Mesenchymal stem cell (in vitro differentiated cells and primary cell): ENCODE measurements at regions not wholly inside any gene's neighbourhood (a gene's known extent, or its start where the extent isn't known, plus 50 kb on each side); places are given as distances from the start of the nearest gene placed in this dataset.

ENCODE experiments used
- DNase-seq: peaks from one replicate; pipeline ENCODE4 v3.0.0-alpha.2; 2013
- H2AFZ ChIP-seq: one replicate; pipeline ENCODE4 v1.6.1; 2013; ENCODE audit warnings: low read depth, mild to moderate bottlenecking, control low read depth, inconsistent platforms, low read length, moderate library complexity
- H2AK5ac ChIP-seq: 2 replicates; pipeline ENCODE4 v1.6.1; 2013; ENCODE audit warnings: low read length, moderate library complexity, mild to moderate bottlenecking, inconsistent platforms; ENCODE audit not compliant: severe bottlenecking
- H2BK120ac ChIP-seq: one replicate; pipeline ENCODE4 v1.6.1; 2013; ENCODE audit warnings: low read depth, mild to moderate bottlenecking, inconsistent platforms, low read length, moderate library complexity
- H2BK12ac ChIP-seq, 2 experiments: one replicate each; pipeline ENCODE4 v1.6.1; 2013; ENCODE audit warnings: inconsistent platforms in 2 of 2, low read length in 2 of 2, mild to moderate bottlenecking in 2 of 2, moderate library complexity in 2 of 2, control low read depth in 1 of 2
- H2BK15ac ChIP-seq: one replicate; pipeline ENCODE4 v1.6.1; 2013; ENCODE audit warnings: mild to moderate bottlenecking, low read depth, inconsistent platforms; ENCODE audit not compliant: poor library complexity, severe bottlenecking
- H2BK5ac ChIP-seq: 2 replicates; pipeline ENCODE4 v1.6.1; 2013; ENCODE audit warnings: low read depth, mild to moderate bottlenecking, low read length, control low read depth, inconsistent platforms; ENCODE audit not compliant: poor library complexity, severe bottlenecking
- H3K14ac ChIP-seq, 2 experiments: one replicate each; pipeline ENCODE4 v1.6.1; 2013; ENCODE audit warnings: inconsistent platforms in 2 of 2, low read length in 2 of 2, control low read depth in 1 of 2, mild to moderate bottlenecking in 1 of 2, moderate library complexity in 1 of 2
- H3K18ac ChIP-seq, 2 experiments: one replicate each; pipeline ENCODE4 v1.6.1; 2013; ENCODE audit warnings: inconsistent platforms in 2 of 2, low read length in 2 of 2, control low read depth in 1 of 2, low read depth in 1 of 2, mild to moderate bottlenecking in 1 of 2
- H3K23ac ChIP-seq, 2 experiments: one replicate each; pipeline ENCODE4 v1.6.1; 2013; ENCODE audit warnings: inconsistent platforms in 2 of 2, low read length in 2 of 2, mild to moderate bottlenecking in 2 of 2, moderate library complexity in 2 of 2, control low read depth in 1 of 2
- H3K27ac ChIP-seq: 2 replicates; pipeline ENCODE4 v1.5.1; 2013; ENCODE audit warnings: mild to moderate bottlenecking, moderate library complexity, low read length, control low read depth, inconsistent platforms; ENCODE audit not compliant: poor library complexity, severe bottlenecking
- H3K27me3 ChIP-seq, 2 experiments: 2 replicates each; pipeline versions ENCODE4 v1.6.1 to v1.7.0; 2013; ENCODE audit warnings: low read length in 2 of 2, mild to moderate bottlenecking in 2 of 2, moderate library complexity in 2 of 2, control low read depth in 1 of 2, inconsistent platforms in 1 of 2; ENCODE audit not compliant: control insufficient read depth in 1 of 2, insufficient read depth in 1 of 2
- H3K36me3 ChIP-seq, 2 experiments: 2 replicates each; pipeline versions ENCODE4 v1.6.1 to v1.7.0; 2013; ENCODE audit warnings: low read length in 2 of 2, control low read depth in 1 of 2, inconsistent platforms in 1 of 2, low read depth in 1 of 2, mild to moderate bottlenecking in 1 of 2; ENCODE audit not compliant: insufficient read depth in 2 of 2, control insufficient read depth in 1 of 2
- H3K4ac ChIP-seq, 2 experiments: one replicate each; pipeline ENCODE4 v1.6.1; 2013; ENCODE audit warnings: inconsistent platforms in 2 of 2, low read length in 2 of 2, mild to moderate bottlenecking in 2 of 2, moderate library complexity in 2 of 2, control low read depth in 1 of 2, low read depth in 1 of 2
- H3K4me1 ChIP-seq: 2 replicates; pipeline ENCODE4 v1.6.1; 2013; ENCODE audit warnings: low read depth, low read length, control low read depth; ENCODE audit not compliant: control insufficient read depth, insufficient read depth
- H3K4me2 ChIP-seq: 2 replicates; pipeline ENCODE4 v1.6.1; 2013; ENCODE audit warnings: low read length, mild to moderate bottlenecking, inconsistent platforms; ENCODE audit not compliant: poor library complexity, severe bottlenecking
- H3K4me3 ChIP-seq, 2 experiments: 2 replicates each; pipeline versions ENCODE4 v1.5.1 to v1.7.0; 2013; ENCODE audit warnings: low read length in 2 of 2, mild to moderate bottlenecking in 2 of 2, control low read depth in 1 of 2, low read depth in 1 of 2; ENCODE audit not compliant: insufficient read depth in 1 of 2
- H3K79me1 ChIP-seq: replicated peaks from 2 replicates; pipeline ENCODE4 v1.6.1; 2013; ENCODE audit warnings: mild to moderate bottlenecking, control low read depth, low read length, inconsistent platforms; ENCODE audit not compliant: poor library complexity, severe bottlenecking
- H3K9ac ChIP-seq: 2 replicates; pipeline ENCODE4 v1.7.0; 2013; ENCODE audit warnings: mild to moderate bottlenecking, low read length, moderate library complexity
- H3K9me3 ChIP-seq: 2 replicates; pipeline ENCODE4 v1.7.0; 2013; ENCODE audit warnings: mild to moderate bottlenecking, low read length; ENCODE audit not compliant: control insufficient read depth
- H4K8ac ChIP-seq: one replicate; pipeline ENCODE4 v1.6.1; 2013; ENCODE audit warnings: inconsistent platforms, mild to moderate bottlenecking, low read length, moderate library complexity
- H4K91ac ChIP-seq: one replicate; pipeline ENCODE4 v1.6.1; 2013; ENCODE audit warnings: mild to moderate bottlenecking, low read length, inconsistent platforms
- WGBS: methylation state at CpG from one replicate; pipeline ENCODE4 v1.1.7; 2013; ENCODE audit warnings: mixed read lengths; 5-methylcytosine and 5-hydroxymethylcytosine counted together

- DNase-seq: no peak
- peak overlapping the region in 1 of 2 experiments; percentile 35 for H3K18ac ChIP-seq
- no peaks in the 10 kb centered on the region for H3K27me3 ChIP-seq
- no peak overlapping the region for H3K4ac ChIP-seq
- 27% methylated on average over 6 of the region's 6 CpGs for WGBS
- no peak overlapping the region for H4K91ac ChIP-seq
- H2AK5ac ChIP-seq: no peak overlapping the region
- H2BK120ac ChIP-seq: no peak overlapping the region
- no peak overlapping the region for H3K4me2 ChIP-seq
- H3K9me3 ChIP-seq: no peaks in the 10 kb centered on the region
- H3K36me3 ChIP-seq: peaks cover 0 to 15% of the 10 kb centered on the region in 2 experiments
- H2BK15ac ChIP-seq: no peak overlapping the region
- peak overlapping the region; percentile 66 for H3K27ac ChIP-seq
- H3K23ac ChIP-seq: no peak overlapping the region
- no peak overlapping the region for H4K8ac ChIP-seq
- peaks cover 3% of the 10 kb centered on the region for H3K79me1 ChIP-seq
- no peak overlapping the region for H2BK12ac ChIP-seq
- H3K4me3 ChIP-seq: peak overlapping the region in 1 of 2 experiments; percentile 82
- no peak overlapping the region for H3K14ac ChIP-seq
- H2BK5ac ChIP-seq: no peak overlapping the region
- H2AFZ ChIP-seq: no peak overlapping the region
- peaks cover 8% of the 10 kb centered on the region for H3K4me1 ChIP-seq
- H3K9ac ChIP-seq: peak overlapping the region; percentile 89
These were observed 102.5 kb upstream of the BEND6 start for GRCh38 chr6:56852260-56853010.

DNA sequence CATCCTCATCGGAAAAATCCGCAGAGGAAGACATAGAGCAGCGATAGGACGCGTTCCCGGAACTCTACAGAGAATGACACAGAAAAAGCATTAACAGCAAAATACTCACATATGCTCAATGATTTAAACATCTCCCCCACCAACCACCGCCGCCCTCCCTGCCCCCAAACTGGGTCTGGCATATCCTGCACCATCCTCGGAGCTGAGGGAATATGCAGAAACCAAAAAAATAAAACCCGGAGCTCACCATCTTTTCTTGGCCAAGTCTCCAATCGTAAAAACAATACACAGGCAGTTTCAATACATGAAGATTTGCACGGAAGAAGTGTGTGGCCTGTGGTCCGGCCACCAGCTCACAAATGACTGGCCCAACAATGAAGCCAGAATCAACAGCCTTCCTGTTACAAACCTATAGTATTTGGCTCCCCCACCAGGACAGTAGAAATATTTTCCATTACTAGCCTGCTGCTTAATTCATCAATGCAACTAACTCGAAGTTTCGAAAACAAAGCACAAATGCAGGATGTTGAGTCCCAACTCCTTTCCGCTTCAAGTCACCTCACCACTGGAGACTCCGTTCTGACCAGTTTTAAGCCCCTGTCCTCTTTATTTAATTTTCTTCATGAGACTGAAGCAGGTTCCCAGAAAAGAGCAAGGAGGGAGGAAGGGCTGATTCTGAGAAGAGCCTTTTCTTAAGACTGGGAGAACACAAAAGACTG, 103.2 kb upstream of the BEND6 start:
- peak; percentile 94 for DNase-seq
- Histone ChIP-seq H2AK5ac (no peak overlapping the region), H2BK120ac (peak overlapping the region; percentile 57), H3K9ac (peak overlapping the region; percentile 89), H3K4me3 (peak overlapping the region; percentile 63 to 82), H2BK12ac (no peak overlapping the region), H2BK5ac (no peak overlapping the region), H3K4me2 (peak overlapping the region; percentile 63), H3K23ac (no peak overlapping the region), H3K9me3 (no peaks in the 10 kb centered on the region), H3K4me1 (peaks cover 8% of the 10 kb centered on the region), H3K4ac (no peak overlapping the region), H2BK15ac (peak overlapping the region; percentile 65), H3K18ac (peak overlapping the region in 1 of 2 experiments; percentile 50), H3K36me3 (peaks cover 4 to 17% of the 10 kb centered on the region in 2 experiments), H3K27me3 (no peaks in the 10 kb centered on the region), H3K79me1 (peaks cover 2% of the 10 kb centered on the region), H3K14ac (no peak overlapping the region), H2AFZ (no peak overlapping the region), H3K27ac (peak overlapping the region; percentile 66), H4K91ac (peak overlapping the region; percentile 4), H4K8ac (no peak overlapping the region)
- under 1% methylated on average over 15 of the region's 17 CpGs for WGBS

DNA sequence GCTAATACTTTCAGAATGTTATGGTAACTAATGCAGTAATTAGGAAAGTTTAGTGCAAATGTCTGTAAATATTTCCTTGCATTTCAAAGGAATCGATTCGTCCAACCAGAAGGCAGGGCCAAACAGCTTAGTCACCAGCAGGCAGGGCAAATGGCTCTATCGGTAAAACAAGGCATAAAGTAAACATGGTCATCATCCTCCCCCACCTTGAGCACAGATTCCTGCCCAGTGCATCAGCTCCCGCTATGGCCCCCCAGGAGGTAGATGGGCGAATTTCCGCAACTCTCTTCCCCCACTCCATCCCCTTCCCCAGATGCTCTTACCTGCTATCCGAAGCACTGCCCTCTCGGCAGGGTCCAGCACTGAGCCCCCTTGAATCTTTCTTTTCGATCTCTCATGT, 103.8 kb upstream of the BEND6 start:
- Histone ChIP-seq H4K91ac (peak overlapping the region; percentile 4), H3K9me3 (no peaks in the 10 kb centered on the region), H3K36me3 (peaks cover 6 to 19% of the 10 kb centered on the region in 2 experiments), H2AFZ (no peak overlapping the region), H3K27ac (peak overlapping the region; percentile 66), H2AK5ac (no peak overlapping the region), H3K23ac (no peak overlapping the region), H3K4me1 (peaks cover 9% of the 10 kb centered on the region), H3K4me3 (peak overlapping the region; percentile 63 to 82), H3K9ac (peak overlapping the region; percentile 89), H3K18ac (peak overlapping the region; percentile 50 to 52), H2BK120ac (peak overlapping the region; percentile 57), H3K27me3 (no peaks in the 10 kb centered on the region), H4K8ac (no peak overlapping the region), H2BK15ac (peak overlapping the region; percentile 65), H3K14ac (peak overlapping the region in 1 of 2 experiments; percentile 9), H3K79me1 (peaks cover under 1% of the 10 kb centered on the region), H2BK5ac (no peak overlapping the region), H2BK12ac (no peak overlapping the region), H3K4me2 (peak overlapping the region; percentile 63), H3K4ac (peak overlapping the region in 1 of 2 experiments; percentile 75)
- DNase-seq: peak; percentile 68
- WGBS: under 1% methylated on average over 9 of the region's 9 CpGs

DNA sequence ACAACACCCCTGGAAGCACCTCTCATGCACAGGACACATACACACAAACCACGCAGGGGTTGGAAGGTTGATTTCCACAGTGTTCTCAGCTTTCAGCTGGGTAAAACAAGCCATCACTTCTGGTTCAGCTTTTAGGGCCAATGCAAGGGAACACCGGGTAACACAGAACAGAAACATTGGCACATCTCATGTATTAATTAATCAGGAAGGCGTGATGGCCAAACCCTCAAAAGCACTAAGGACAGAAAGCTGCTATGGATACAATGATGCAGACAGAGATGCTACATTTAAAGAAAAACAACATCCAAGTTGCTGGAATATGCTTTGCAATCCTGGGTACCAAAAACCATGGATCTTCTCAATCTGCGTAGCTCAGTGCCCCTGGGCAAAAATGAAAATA, 104.3 kb upstream of the BEND6 start:
- H3K4ac ChIP-seq: no peak overlapping the region
- peak overlapping the region; percentile 66 for H3K27ac ChIP-seq
- peak overlapping the region; percentile 63 for H3K4me2 ChIP-seq
- no peak overlapping the region for H3K14ac ChIP-seq
- H3K18ac ChIP-seq: peak overlapping the region; percentile 68 to 80
- H4K91ac ChIP-seq: no peak overlapping the region
- no peak overlapping the region for H3K23ac ChIP-seq
- WGBS: 56% methylated on average over 3 of the region's 4 CpGs
- H3K9ac ChIP-seq: peak overlapping the region; percentile 89
- H2BK12ac ChIP-seq: peak overlapping the region in 1 of 2 experiments; percentile 82
- no peak overlapping the region for H2BK15ac ChIP-seq
- no peak for DNase-seq
- H3K79me1 ChIP-seq: no peaks in the 10 kb centered on the region
- H3K4me1 ChIP-seq: peaks cover 9% of the 10 kb centered on the region
- peak overlapping the region in 1 of 2 experiments; percentile 82 for H3K4me3 ChIP-seq
- no peak overlapping the region for H2AFZ ChIP-seq
- no peak overlapping the region for H4K8ac ChIP-seq
- no peaks in the 10 kb centered on the region for H3K27me3 ChIP-seq
- H2BK120ac ChIP-seq: no peak overlapping the region
- H2BK5ac ChIP-seq: no peak overlapping the region
- H3K36me3 ChIP-seq: peaks cover 6 to 19% of the 10 kb centered on the region in 2 experiments
- peak overlapping the region; percentile 31 for H2AK5ac ChIP-seq
- H3K9me3 ChIP-seq: no peaks in the 10 kb centered on the region
